GM21360 (cell line): ENCODE measurements at regions not wholly inside any gene's neighbourhood (a gene's known extent, or its start where the extent isn't known, plus 50 kb on each side); places are given as distances from the start of the nearest gene placed in this dataset.
"Not testable (repeated sequence)": the region's sequence is repeated elsewhere in the genome, so short reads cannot be mapped to it uniquely, and the experiment has no call there.

Source experiments
- ATAC-seq: cut with Tn5 transposase; IDR thresholded peaks from one replicate; pipeline ENCODE4 v1.9.1; 2021; ENCODE audit warnings: mild to moderate bottlenecking, moderate library complexity; ENCODE audit not compliant: unreplicated experiment

DNA sequence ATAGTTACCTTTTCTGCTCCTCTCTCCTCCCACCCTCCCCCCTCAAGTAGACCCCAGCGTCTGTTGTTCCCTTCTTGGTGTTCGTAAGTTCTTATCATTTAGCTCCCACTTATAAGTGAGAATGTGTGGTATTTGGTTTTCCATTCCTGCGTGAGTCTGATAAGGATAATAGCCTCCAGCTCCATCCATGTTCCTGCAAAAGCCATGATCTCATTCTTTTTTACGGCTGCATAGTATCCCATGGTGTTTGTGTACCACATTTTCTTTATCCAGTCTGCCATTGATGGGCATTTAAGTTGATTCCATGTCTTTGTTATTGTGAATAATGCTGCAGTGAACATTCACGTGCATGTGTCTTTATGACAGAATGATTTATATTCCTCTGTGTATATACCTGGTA lies 65.3 kb upstream of the FAM20A start:
- not testable (repeated sequence) for ATAC-seq

- ATAC-seq = no peak
Measured at GRCh38 chr17:68665373-68665772, 64.2 kb upstream of the FAM20A start.

DNA sequence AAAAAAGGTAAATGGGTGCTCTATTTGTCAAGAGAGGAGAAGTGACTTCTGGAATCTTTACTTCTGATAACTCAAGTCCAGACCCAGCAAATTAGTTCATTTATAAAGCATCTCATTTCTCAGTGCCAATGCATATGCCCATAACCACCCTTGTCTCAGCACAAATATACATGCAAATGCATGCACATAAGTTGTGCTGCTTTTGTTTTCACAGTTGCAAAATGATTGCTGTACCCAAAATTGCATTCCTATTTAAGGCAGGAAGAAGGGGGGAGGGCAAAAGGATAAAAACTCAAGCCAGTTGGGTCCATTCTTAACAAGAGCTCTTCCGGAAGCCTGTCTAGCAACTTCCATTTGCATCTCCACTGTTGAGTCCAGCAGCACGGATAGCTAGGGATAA lies 61.3 kb upstream of the FAM20A start:
- ATAC-seq = no peak

GRCh38 chr17:68662037-68662432 lies 60.9 kb upstream of the FAM20A start:
- no peak for ATAC-seq

GRCh38 chr17:68661265-68662036 lies 60.3 kb upstream of the FAM20A start:
- no peak for ATAC-seq

DNA sequence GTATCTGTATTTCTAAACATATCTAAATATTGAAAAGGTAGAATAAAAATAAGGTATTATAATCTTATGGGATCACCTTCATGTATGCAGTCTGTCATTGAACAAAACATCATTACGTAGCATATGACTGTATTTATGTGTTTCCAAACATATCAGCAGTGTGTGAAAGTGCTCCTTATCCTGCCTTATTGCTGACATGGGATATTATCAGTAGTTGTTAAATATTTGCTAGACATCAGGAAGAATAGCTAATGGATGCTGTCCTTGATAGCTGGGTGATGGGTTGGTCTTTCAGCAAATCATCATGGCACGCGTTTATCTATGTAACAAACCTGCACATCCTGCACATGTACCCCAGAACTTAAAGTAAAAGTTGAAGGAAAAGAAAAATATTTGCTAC lies 59.1 kb upstream of the FAM20A start:
- ATAC-seq = no peak

GRCh38 chr17:68658999-68659780 lies 58.0 kb upstream of the FAM20A start:
- no peak for ATAC-seq

- ATAC-seq = no peak
Measured at GRCh38 chr17:68657576-68657975, 56.4 kb upstream of the FAM20A start.

DNA sequence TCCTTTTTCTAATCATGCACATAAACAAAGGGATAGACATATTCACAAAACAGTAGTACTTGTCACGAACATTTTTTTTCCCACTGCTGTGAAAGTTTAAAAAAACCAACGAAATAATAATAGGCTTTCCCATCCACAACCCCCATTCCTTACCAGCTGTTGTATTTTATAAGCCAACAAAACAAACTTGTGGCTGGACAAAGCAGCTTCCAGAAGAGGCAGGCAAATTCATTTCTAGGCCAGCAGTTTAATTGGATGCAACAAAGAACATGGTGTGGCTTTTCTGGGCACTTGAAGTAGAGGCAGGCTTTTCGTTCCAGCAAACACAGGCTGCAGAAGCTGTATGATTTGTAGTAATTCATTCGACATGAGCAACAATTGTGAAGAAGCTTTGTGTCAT lies 56.0 kb upstream of the FAM20A start:
- no peak for ATAC-seq

DNA sequence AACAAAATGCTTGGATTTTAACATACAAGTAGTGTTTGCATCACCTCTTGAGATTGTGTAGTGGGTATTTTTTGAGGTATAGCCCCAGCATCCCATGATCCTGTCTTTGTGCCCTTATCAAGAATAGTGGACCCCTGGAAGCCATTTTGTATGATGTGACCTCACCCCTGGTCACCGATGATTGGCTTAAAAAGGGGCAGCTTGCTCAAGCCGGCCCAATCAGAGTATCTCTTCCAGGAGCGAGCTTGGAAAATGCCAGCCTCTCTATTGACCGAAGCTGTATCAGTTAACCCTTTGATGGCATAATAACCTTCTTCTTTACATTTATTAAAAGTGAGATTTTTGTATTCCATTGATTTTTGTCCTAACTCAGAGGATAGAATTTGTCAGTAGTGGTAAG lies 55.5 kb upstream of the FAM20A start:
- ATAC-seq = no peak
